ACHN (cell line): ENCODE measurements at regions not wholly inside any gene's neighbourhood (a gene's known extent, or its start where the extent isn't known, plus 50 kb on each side); places are given as distances from the start of the nearest gene placed in this dataset.
"Not testable (repeated sequence)": the region's sequence is repeated elsewhere in the genome, so short reads cannot be mapped to it uniquely, and the experiment has no call there.

ENCODE experiments used
- DNase-seq: peaks from one replicate; pipeline ENCODE4 v3.0.0-alpha.2; 2015
- in situ Hi-C: cut with HindIII; loops from 2 replicates; pipeline ENCODE4 v1.10.0; 2017; ENCODE audit warnings: low sequenced_read_pairs, low pct_ligation_motif_present, low pct_unique_long_range_greater_than_20kb

DNA sequence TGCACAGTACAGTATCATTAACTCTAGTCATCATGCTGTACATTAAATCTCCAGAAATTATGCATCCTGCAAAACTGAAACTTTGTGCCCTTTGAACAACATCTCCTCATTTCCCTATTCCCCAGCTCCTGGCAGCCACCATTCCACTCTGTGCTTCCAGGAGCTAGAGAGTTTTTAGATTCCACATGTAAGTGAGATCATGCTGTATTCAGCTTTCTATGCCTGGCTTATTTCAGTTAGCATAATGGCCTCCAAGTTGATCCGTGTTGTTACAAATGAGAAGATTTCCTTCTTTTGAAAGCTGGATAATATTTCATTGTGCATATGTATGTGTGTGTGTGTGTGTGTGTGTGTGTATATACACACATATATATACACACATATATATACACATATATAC is 86.9 kb upstream of the SLC24A3 start:
- DNase-seq: no peak
- in situ Hi-C loops: no loop called here

GRCh38 chr20:19129306-19129705 is 83.1 kb upstream of the SLC24A3 start:
- in situ Hi-C loops: no loop called here
- no peak for DNase-seq

DNA sequence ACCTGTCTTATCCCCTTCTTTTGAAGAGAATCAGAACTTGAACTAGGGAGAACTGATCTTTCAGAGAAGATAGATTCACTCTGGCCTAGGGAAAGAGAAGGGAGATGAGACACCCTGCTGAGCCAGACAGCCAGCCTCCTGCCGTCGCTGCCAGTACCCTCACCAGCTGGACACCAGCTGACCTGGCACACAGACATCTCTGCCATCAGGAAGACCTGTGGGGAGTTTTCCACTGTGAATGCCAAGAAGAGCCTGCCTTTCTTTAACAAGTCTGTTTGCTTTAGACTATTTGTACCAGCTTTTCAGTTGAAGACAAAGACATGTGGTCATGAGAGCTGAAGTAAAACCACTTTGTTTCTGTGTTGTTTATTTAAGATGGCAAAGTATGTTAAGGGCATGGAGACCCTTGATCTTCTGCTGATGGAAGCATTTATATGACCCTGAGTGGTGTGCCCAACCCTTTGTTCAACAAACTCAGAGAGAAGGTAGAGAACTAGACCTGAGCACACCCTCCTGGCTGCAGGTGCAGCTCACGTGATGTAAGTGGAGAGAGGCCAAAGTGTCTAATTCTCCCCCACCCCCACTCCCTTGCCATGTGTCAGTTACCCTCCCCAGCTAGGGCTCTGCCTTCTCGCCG is 82.3 kb upstream of the SLC24A3 start:
- DNase-seq: no peak
- in situ Hi-C loops: no loop called here

- in situ Hi-C loops: no loop called here
- DNase-seq: no peak
These were observed 81.8 kb upstream of the SLC24A3 start for GRCh38 chr20:19130613-19130984.

DNA sequence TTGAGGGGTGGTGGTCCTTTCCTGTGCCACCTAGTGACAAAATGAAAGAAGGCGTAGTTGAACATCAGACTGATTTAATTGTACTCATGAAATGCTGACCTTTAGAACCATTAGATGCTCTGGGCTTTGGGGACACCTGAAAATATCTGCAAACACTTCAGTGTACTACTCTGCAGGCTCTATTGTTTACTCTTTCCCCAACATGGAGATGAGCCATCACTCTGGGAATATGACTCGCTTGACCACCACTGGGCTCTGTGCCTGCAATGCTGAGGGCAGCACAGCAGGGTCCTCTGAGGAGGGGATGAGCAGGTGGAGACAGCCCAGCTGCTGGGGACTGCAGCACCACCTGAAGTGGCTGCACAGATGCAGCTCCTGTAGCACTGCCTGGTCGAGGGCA is 74.8 kb upstream of the SLC24A3 start:
- in situ Hi-C loops: no loop called here
- no peak for DNase-seq

GRCh38 chr20:19138758-19139157 is 73.7 kb upstream of the SLC24A3 start:
- no peak for DNase-seq
- in situ Hi-C loops: no loop called here

DNA sequence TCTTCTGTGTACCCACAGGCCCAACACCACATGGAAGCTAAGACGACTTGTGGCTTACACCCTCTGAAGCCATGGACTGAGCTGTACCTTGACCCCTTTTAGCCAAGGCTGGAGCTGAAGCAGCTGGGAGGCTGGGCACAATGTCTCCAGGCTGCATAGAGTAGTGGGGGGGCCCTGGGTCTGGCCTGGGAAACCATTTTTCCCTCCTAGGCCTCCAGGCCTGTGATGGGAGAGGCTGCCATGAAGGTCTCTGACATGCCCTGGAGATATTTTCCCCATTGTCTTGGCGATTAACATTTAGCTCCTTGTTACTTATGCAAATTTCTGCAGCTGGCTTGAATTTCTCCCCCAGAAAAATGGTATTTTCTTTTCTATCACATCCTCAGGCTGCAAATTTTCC is 72.9 kb upstream of the SLC24A3 start:
- in situ Hi-C loops, DNase-seq: not testable (repeated sequence)

- in situ Hi-C loops: no loop called here
- DNase-seq: no peak
These were observed 70.4 kb upstream of the SLC24A3 start for GRCh38 chr20:19141998-19142397.

DNA sequence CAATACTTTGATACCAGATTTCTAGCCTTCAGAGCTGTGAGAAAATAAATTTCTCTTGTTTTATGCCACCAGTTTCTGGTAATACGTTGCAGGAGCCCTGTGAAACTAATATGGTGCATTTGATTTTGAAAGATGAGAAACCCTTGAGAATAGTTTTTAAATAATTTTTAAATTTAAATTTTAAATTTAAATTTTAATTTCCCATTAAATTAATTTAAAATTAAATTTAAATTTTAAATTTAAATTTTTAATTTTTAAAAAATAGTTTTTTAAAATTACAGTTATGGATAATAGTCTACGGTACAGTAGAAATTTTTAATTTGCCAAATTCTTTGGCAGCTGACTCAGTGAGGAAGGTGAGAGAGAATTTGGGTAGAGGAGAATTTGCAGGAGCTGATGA is 68.6 kb upstream of the SLC24A3 start:
- in situ Hi-C loops: no loop called here
- DNase-seq: no peak

DNA sequence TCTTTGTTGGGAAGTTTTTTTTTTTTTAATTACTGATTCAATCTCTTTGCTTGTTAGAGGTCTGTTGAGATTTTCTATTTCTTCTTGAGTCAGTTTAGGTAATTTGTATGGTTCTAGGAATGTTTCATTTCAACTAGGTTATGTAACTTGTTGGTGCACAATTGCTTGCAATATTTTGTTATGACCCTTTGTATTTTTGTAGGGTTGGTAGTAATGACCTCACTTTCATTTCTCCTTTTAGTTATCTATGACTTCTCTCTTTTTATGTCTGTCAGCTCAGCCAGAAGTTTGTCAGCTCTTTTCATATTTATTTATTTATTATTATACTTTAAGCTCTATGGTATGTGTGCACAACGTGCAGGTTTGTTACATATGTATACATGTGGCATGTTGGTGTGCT is 51.1 kb upstream of the SLC24A3 start:
- DNase-seq: no peak
- in situ Hi-C loops: no loop called here
